Neural crest cell (in vitro differentiated cells): ENCODE measurements at regions not wholly inside any gene's neighbourhood (a gene's known extent, or its start where the extent isn't known, plus 50 kb on each side); places are given as distances from the start of the nearest gene placed in this dataset.
"Not testable (repeated sequence)": the region's sequence is repeated elsewhere in the genome, so short reads cannot be mapped to it uniquely, and the experiment has no call there.

Experiments
- DNase-seq: peaks from one replicate; pipeline ENCODE4 v3.0.0; 2021; ENCODE audit warnings: low read depth, mixed read lengths, low spot score
- H3K27ac Mint-ChIP-seq: one replicate; pipeline ENCODE4 v1.8.0; 2021; ENCODE audit warnings: mild to moderate bottlenecking, mixed read lengths; ENCODE audit not compliant: unreplicated experiment
- H3K27me3 Mint-ChIP-seq: 2 replicates; pipeline ENCODE4 v1.8.0; 2021; ENCODE audit warnings: low read depth, mild to moderate bottlenecking, mixed read lengths
- H3K36me3 Mint-ChIP-seq: 2 replicates; pipeline ENCODE4 v1.8.0; 2021; ENCODE audit warnings: low read depth, mild to moderate bottlenecking, mixed read lengths
- H3K4me1 Mint-ChIP-seq: 2 replicates; pipeline ENCODE4 v1.8.0; 2021; ENCODE audit warnings: mixed read lengths
- H3K4me3 Mint-ChIP-seq: one replicate; pipeline ENCODE4 v1.8.0; 2021; ENCODE audit warnings: mild to moderate bottlenecking, mixed read lengths
- H3K9me3 Mint-ChIP-seq: 2 replicates; pipeline ENCODE4 v1.8.0; 2021; ENCODE audit warnings: mixed read lengths
- CTCF ChIP-seq: fragments of 200-600 bp; sonication (generic); conservative IDR thresholded peaks from 2 replicates; pipeline ENCODE4 v1.5.0; 2021; ENCODE audit warnings: antibody characterized with exemption, mild to moderate bottlenecking

DNA sequence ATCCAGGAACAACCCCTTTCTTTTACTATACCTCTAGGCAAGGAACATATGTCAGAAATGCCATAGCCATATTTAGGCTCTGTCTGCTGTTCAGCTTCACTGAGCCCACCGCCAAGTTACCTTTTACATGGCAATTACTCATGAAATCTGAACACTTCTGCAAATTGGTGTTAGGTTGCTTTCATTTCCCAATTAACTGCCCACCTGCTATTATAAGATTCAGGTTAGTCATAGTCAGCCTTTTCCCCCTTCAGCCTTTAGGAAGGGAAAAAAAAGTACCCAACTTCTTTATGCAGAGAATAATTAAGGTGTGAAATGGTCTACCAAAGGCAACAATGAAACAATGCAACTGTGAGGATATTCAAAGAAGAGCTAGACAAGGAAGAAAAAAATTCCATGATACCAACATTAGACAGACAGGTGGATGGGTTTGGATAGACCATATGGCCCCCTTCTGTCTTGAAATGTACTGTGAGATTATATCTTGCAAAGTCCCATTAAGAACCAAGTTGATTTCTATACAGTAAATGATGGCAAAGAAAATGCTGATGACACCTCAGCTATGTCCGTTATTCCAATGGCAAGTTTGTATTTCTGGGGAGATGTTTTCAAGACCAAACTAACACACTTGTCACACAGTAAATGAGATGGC lies 442.1 kb upstream of the NRP1 start:
- DNase-seq, result no peak
- Mint-ChIP-seq H3K27ac (no peak overlapping the region), H3K4me3 (no peak overlapping the region), H3K36me3 (no peaks in the 10 kb centered on the region), H3K4me1 (peaks cover 48% of the 10 kb centered on the region), H3K9me3 (no peaks in the 10 kb centered on the region), H3K27me3 (no peaks in the 10 kb centered on the region)
- TF ChIP-seq CTCF, result no peak

- peaks cover 51% of the 10 kb centered on the region for H3K4me1 Mint-ChIP-seq
- H3K27ac Mint-ChIP-seq, result no peak overlapping the region
- no peak for TF ChIP-seq CTCF
Measured at GRCh38 chr10:33774857-33775256, 440.4 kb upstream of the NRP1 start.

DNA sequence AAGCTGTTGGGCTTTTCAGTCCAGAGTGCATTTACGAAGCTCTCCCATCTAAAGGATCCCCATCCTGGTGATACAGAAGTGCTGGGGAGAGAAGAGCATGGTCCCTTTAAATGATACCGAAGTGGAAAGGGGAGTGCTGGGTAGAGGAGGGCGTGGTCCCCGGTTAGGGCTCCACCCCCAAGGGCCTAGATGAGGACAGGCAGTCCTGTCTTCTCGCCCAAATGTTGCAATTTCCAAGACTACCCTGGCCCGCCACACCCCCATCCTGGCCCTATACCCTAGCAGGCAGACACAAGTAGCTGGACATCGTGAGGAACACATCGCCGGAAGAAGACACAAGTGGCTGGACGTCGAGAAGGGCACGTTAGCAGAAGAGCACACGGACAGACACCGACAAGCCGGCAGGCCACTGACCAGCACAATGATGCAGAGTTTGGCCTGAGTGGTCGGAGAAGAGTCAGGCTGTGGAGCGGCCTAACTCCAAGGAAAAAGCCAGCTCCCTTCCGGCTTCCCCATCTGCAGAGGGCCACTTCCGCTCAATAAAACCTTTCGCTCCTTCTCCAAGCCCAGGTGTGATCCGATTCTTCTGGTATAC lies 439.5 kb upstream of the NRP1 start:
- Mint-ChIP-seq H3K4me3 (peak overlapping the region; percentile 25), H3K27ac (no peak overlapping the region), H3K9me3 (no peaks in the 10 kb centered on the region), H3K36me3 (no peaks in the 10 kb centered on the region), H3K4me1 (peaks cover 51% of the 10 kb centered on the region), H3K27me3 (no peaks in the 10 kb centered on the region)
- no peak for TF ChIP-seq CTCF
- DNase-seq, result no peak

More at GRCh38 chr10:33774857-33775256, 440.4 kb upstream of the NRP1 start:
- no peak for DNase-seq
- Mint-ChIP-seq H3K9me3 (no peaks in the 10 kb centered on the region), H3K4me3 (no peak overlapping the region), H3K27me3 (no peaks in the 10 kb centered on the region), H3K36me3 (no peaks in the 10 kb centered on the region)

- H3K4me1 Mint-ChIP-seq, result peaks cover 51% of the 10 kb centered on the region
- H3K9me3 Mint-ChIP-seq, result no peaks in the 10 kb centered on the region
- peak overlapping the region; percentile 25 for H3K4me3 Mint-ChIP-seq
- H3K27ac Mint-ChIP-seq, result peak overlapping the region; percentile 13
- DNase-seq, result no peak
- TF ChIP-seq CTCF, result no peak
- H3K27me3 Mint-ChIP-seq, result no peaks in the 10 kb centered on the region
- H3K36me3 Mint-ChIP-seq, result no peaks in the 10 kb centered on the region
Measured at GRCh38 chr10:33773253-33773573, 438.7 kb upstream of the NRP1 start.

- peak overlapping the region; percentile 25 for H3K4me3 Mint-ChIP-seq
- peak overlapping the region; percentile 13 for H3K27ac Mint-ChIP-seq
- no peaks in the 10 kb centered on the region for H3K9me3 Mint-ChIP-seq
- peaks cover 48% of the 10 kb centered on the region for H3K4me1 Mint-ChIP-seq
- DNase-seq, result peak; percentile 41
- H3K36me3 Mint-ChIP-seq, result no peaks in the 10 kb centered on the region
- H3K27me3 Mint-ChIP-seq, result no peaks in the 10 kb centered on the region
- no peak for TF ChIP-seq CTCF
Measured at GRCh38 chr10:33772370-33773252, 438.1 kb upstream of the NRP1 start.

DNA sequence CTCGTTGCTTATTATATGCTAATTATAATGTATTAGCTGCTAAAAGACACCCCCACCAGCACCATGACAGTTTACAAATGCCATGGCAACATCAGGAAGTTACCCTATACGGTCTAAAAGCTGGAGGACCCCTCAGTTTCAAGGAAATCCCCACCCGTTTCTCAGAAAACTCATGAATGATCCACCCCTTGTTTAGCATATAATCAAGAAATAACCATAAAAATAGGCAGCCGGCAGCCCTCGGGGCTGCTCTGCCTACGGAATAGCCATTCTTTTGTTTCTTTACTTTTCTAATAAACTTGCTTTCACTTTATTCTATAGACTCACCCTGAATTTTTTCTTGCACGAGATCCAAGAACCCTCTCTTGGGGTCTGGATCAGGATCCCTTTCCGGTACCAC lies 437.4 kb upstream of the NRP1 start:
- H3K9me3 Mint-ChIP-seq, H3K27ac Mint-ChIP-seq, H3K27me3 Mint-ChIP-seq, H3K36me3 Mint-ChIP-seq, DNase-seq: not testable (repeated sequence)
- Mint-ChIP-seq H3K4me3 (peak overlapping the region; percentile 25), H3K4me1 (peaks cover 41% of the 10 kb centered on the region)
